Fibroblast of skin of left biceps (primary cell): ENCODE measurements at regions not wholly inside any gene's neighbourhood (a gene's known extent, or its start where the extent isn't known, plus 50 kb on each side); places are given as distances from the start of the nearest gene placed in this dataset.
A peak's percentile ranks its signal among the peaks of the same experiment; 100 is the strongest.

Source experiments
- DNase-seq, 2 experiments: peaks; one replicate each; pipeline ENCODE4 v3.0.0-alpha.2; 2013; ENCODE audit warnings: low read depth in 2 of 2

GRCh38 chr5:125372694-125373631 lies 626.5 kb upstream of the ZNF608 start:
- peak; percentile 32 to 45 for DNase-seq

- DNase-seq = no peak
Observed at GRCh38 chr5:125375143-125375542, 628.7 kb upstream of the ZNF608 start.

- no peak for DNase-seq
Observed at GRCh38 chr5:125376059-125376641, 629.7 kb upstream of the ZNF608 start.

GRCh38 chr5:125377141-125377540 lies 630.7 kb upstream of the ZNF608 start:
- no peak for DNase-seq

GRCh38 chr5:125381290-125381689 lies 634.9 kb upstream of the ZNF608 start:
- no peak for DNase-seq

- no peak for DNase-seq
Observed at GRCh38 chr5:125384071-125384470, 637.6 kb upstream of the ZNF608 start.

GRCh38 chr5:125390326-125390725 lies 643.9 kb upstream of the ZNF608 start:
- no peak for DNase-seq

GRCh38 chr5:125393221-125393815 lies 646.9 kb upstream of the ZNF608 start:
- DNase-seq = no peak

- DNase-seq = no peak
Observed at GRCh38 chr5:125394661-125395280, 648.3 kb upstream of the ZNF608 start.

- DNase-seq = no peak
Observed at GRCh38 chr5:125396462-125396861, 650.0 kb upstream of the ZNF608 start.

GRCh38 chr5:125398466-125398865 lies 652.0 kb upstream of the ZNF608 start:
- DNase-seq = no peak

GRCh38 chr5:125399885-125400284 lies 653.4 kb upstream of the ZNF608 start:
- DNase-seq = no peak

- no peak for DNase-seq
Observed at GRCh38 chr5:125401724-125402622, 655.5 kb upstream of the ZNF608 start.

- no peak for DNase-seq
Observed at GRCh38 chr5:125402787-125403186, 656.3 kb upstream of the ZNF608 start.

- no peak for DNase-seq
Observed at GRCh38 chr5:125404056-125404455, 657.6 kb upstream of the ZNF608 start.

GRCh38 chr5:125408448-125409233 lies 662.2 kb upstream of the ZNF608 start:
- peak; percentile 88 for DNase-seq

- peak; percentile 73 to 78 for DNase-seq
Observed at GRCh38 chr5:125409234-125409860, 662.9 kb upstream of the ZNF608 start.

- no peak for DNase-seq
Observed at GRCh38 chr5:125409861-125410536, 663.6 kb upstream of the ZNF608 start.

- DNase-seq = peak in 1 of 2 experiments; percentile 20
Observed at GRCh38 chr5:125410537-125411070, 664.2 kb upstream of the ZNF608 start.
